HCT116 (cell line): ENCODE measurements at regions not wholly inside any gene's neighbourhood (a gene's known extent, or its start where the extent isn't known, plus 50 kb on each side); places are given as distances from the start of the nearest gene placed in this dataset.

Experiments
- ATAC-seq: fragments of 200-7000 bp; cut with Tn5 transposase; 2 replicates; pipeline ENCODE4 v1.9.1; 2020; ENCODE audit warnings: mild to moderate bottlenecking, moderate library complexity
- BruUV-seq: library from RNA; stranded (reverse); fragments of 400-500 nt; replicated peaks from 2 replicates; lab custom pipeline; 2021; lab: Mats Ljungman, UMichigan
- CTCF ChIA-PET: fragments of 300-600 bp; sonication (Branson Sonifier 250); formaldehyde crosslinking; loops from one replicate; lab custom pipeline; 2021; ENCODE audit warnings: antibody characterized with exemption; lab: Charles Lee
- POLR2A ChIA-PET: fragments of 300-600, 350-600 bp; sonication (Branson Sonifier 250); formaldehyde crosslinking; loops from one replicate; lab custom pipeline; 2021; ENCODE audit warnings: antibody characterized with exemption; lab: Charles Lee
- RAD21 ChIA-PET, 2 experiments: fragments of 300-600 bp; sonication (Branson Sonifier 250); formaldehyde crosslinking; loops; one replicate each; lab custom pipeline; 2023; ENCODE audit warnings: low total read pairs in 2 of 2; ENCODE audit not compliant: uncharacterized antibody in 2 of 2, unreplicated experiment in 2 of 2, low non-redundant PET in 1 of 2; lab: Charles Lee
- DNase-seq: peaks from one replicate; pipeline ENCODE4 v3.0.0-alpha.2; 2010; ENCODE audit warnings: low read depth, low spot score
- H2AFZ ChIP-seq: fragments of 200-600 bp; shearing (Covaris generic), sonication (generic); 2 replicates; pipeline ENCODE4 v1.6.1; 2017; ENCODE audit warnings: low read depth, mixed run types, mixed read lengths, antibody characterized with exemption, low read length; ENCODE audit not compliant: poor library complexity, severe bottlenecking
- H3K27ac ChIP-seq: 2 replicates; pipeline ENCODE4 v1.5.1; 2012; ENCODE audit warnings: low read depth, low read length
- H3K27me3 ChIP-seq: fragments of 200-600 bp; sonication (generic); 2 replicates; pipeline ENCODE4 v1.6.1; 2016; ENCODE audit warnings: mixed run types, low read length, mixed read lengths; ENCODE audit not compliant: insufficient read depth
- H3K36me3 ChIP-seq, 2 experiments: fragments of 200-500 bp in 1 of 2; fragments of 200-600 bp in 1 of 2; sonication (Bioruptor generic) in 1 of 2; sonication (generic) in 1 of 2; 2 replicates each; pipeline versions ENCODE4 v1.5.1 to v1.6.1; 2014 to 2016; ENCODE audit warnings: low read length in 2 of 2, inconsistent platforms in 1 of 2, mixed read lengths in 1 of 2, mixed run types in 1 of 2; ENCODE audit not compliant: insufficient read depth in 2 of 2, control insufficient read depth in 1 of 2
- H3K4me1 ChIP-seq, 2 experiments: fragments of 200-600 bp in 1 of 2; sonication (generic) in 1 of 2; 2 replicates each; pipeline versions ENCODE4 v1.5.1 to v1.6.1; 2012 to 2017; ENCODE audit warnings: low read length in 2 of 2, inconsistent platforms in 1 of 2, mild to moderate bottlenecking in 1 of 2, mixed read lengths in 1 of 2, mixed run types in 1 of 2, moderate library complexity in 1 of 2; ENCODE audit not compliant: insufficient read depth in 2 of 2, control insufficient read depth in 1 of 2
- H3K4me2 ChIP-seq: fragments of 200-600 bp; sonication (generic); 2 replicates; pipeline ENCODE4 v1.6.1; 2017; ENCODE audit warnings: mixed run types, low read length, mixed read lengths
- H3K4me3 ChIP-seq, 2 experiments: fragments of 200-600 bp in 1 of 2; sonication (generic) in 1 of 2; replicated peaks in 1 of 2; 2 replicates each; pipeline ENCODE4 v1.5.1; 2011 to 2016; ENCODE audit warnings: low read length in 2 of 2, control low read depth in 1 of 2, low read depth in 1 of 2, mild to moderate bottlenecking in 1 of 2, mixed read lengths in 1 of 2, mixed run types in 1 of 2
- H3K79me2 ChIP-seq: fragments of 200-600 bp; sonication (generic); 2 replicates; pipeline ENCODE4 v1.6.1; 2017; ENCODE audit warnings: mild to moderate bottlenecking, mixed run types, low read length, moderate library complexity, mixed read lengths; ENCODE audit not compliant: insufficient read depth
- H3K9ac ChIP-seq: fragments of 200-600 bp; sonication (generic); 2 replicates; pipeline ENCODE4 v1.6.1; 2016; ENCODE audit warnings: low read length, mixed read lengths
- H3K9me2 ChIP-seq: fragments of 200-600 bp; sonication (generic), shearing (Covaris generic); 2 replicates; pipeline ENCODE4 v1.6.1; 2017; ENCODE audit warnings: mixed run types, mild to moderate bottlenecking, moderate library complexity; ENCODE audit not compliant: insufficient read depth
- H3K9me3 ChIP-seq, 2 experiments: fragments of 200-500 bp in 1 of 2; fragments of 200-600 bp in 1 of 2; sonication (Bioruptor generic) in 1 of 2; sonication (generic) in 1 of 2; 2 replicates each; pipeline ENCODE4 v1.6.1; 2014 to 2017; ENCODE audit warnings: low read length in 2 of 2, mixed read lengths in 2 of 2, inconsistent platforms in 1 of 2, low read depth in 1 of 2, mild to moderate bottlenecking in 1 of 2, mixed run types in 1 of 2, moderate library complexity in 1 of 2; ENCODE audit not compliant: control insufficient read depth in 1 of 2, insufficient read depth in 1 of 2
- H4K20me1 ChIP-seq: fragments of 200-600 bp; sonication (generic), shearing (Covaris generic); 2 replicates; pipeline ENCODE4 v1.6.1; 2017; ENCODE audit warnings: mixed run types, mild to moderate bottlenecking, moderate library complexity; ENCODE audit not compliant: insufficient read depth
- CEBPB ChIP-seq: IDR thresholded peaks from 2 replicates; pipeline ENCODE4 v1.6.1; 2012; ENCODE audit warnings: low read depth
- EGR1 ChIP-seq: IDR thresholded peaks from 2 replicates; pipeline ENCODE4 v1.6.1; 2012; ENCODE audit warnings: low read depth
- EZH2 ChIP-seq: fragments of 200-600 bp; sonication (generic); IDR thresholded peaks from 2 replicates; pipeline ENCODE4 v1.6.1; 2017; ENCODE audit warnings: antibody characterized with exemption, mixed run types
- EZH2phosphoT487 ChIP-seq: fragments of 200-600 bp; IDR thresholded peaks from 2 replicates; pipeline ENCODE4 v1.6.1; 2018; ENCODE audit warnings: antibody characterized with exemption, borderline replicate concordance
- FOSL1 ChIP-seq: IDR thresholded peaks from 2 replicates; pipeline ENCODE4 v1.6.1; 2012; ENCODE audit warnings: low read depth
- JUND ChIP-seq: IDR thresholded peaks from 2 replicates; pipeline ENCODE4 v1.6.1; 2012
- MAX ChIP-seq: IDR thresholded peaks from 2 replicates; pipeline ENCODE4 v1.6.1; 2012
- POLR2A ChIP-seq: IDR thresholded peaks from 2 replicates; pipeline ENCODE4 v1.7.0; 2011; ENCODE audit warnings: borderline replicate concordance; ENCODE audit not compliant: insufficient read depth, insufficient read length; ENCODE audit errors: extremely low read depth
- POLR2AphosphoS5 ChIP-seq: IDR thresholded peaks from 2 replicates; pipeline ENCODE4 v1.6.1; 2011; ENCODE audit warnings: mild to moderate bottlenecking, low read depth, low read length, moderate library complexity
- RAD21 ChIP-seq: IDR thresholded peaks from 2 replicates; pipeline ENCODE4 v1.6.1; 2012; ENCODE audit warnings: low read depth, mild to moderate bottlenecking
- SP1 ChIP-seq: IDR thresholded peaks from 2 replicates; pipeline ENCODE4 v1.6.1; 2012; ENCODE audit warnings: low read depth
- SRF ChIP-seq: IDR thresholded peaks from 2 replicates; pipeline ENCODE4 v1.6.1; 2012; ENCODE audit warnings: low read depth
- YY1 ChIP-seq: IDR thresholded peaks from 2 replicates; pipeline ENCODE4 v1.6.1; 2011; ENCODE audit warnings: low read length, low read depth, moderate library complexity, mild to moderate bottlenecking; ENCODE audit not compliant: insufficient replicate concordance; ENCODE audit errors: extremely low read depth
- ZFX ChIP-seq: fragments of 450-650 bp; IDR thresholded peaks from 2 replicates; pipeline ENCODE4 v1.6.1; 2017
- intact Hi-C: fragments of 100-400 bp; cut with micrococcal nuclease; formaldehyde crosslinking; loops from 2 replicates; pipeline ENCODE4 v1.10.0; 2022
- TF ChIP-seq, protein P1 (sequence below), 3 experiments: fragments of 200-600 bp in 1 of 3; sonication (generic) in 1 of 3; IDR thresholded peaks in 2 of 3; conservative IDR thresholded peaks in 1 of 3; 2 replicates each; pipeline ENCODE4 v1.5.1; 2012 to 2017; ENCODE audit warnings: low read depth in 2 of 3, low read length in 2 of 3, antibody characterized with exemption in 1 of 3, borderline replicate concordance in 1 of 3, control low read depth in 1 of 3, mild to moderate bottlenecking in 1 of 3, mixed read lengths in 1 of 3, mixed run types in 1 of 3, moderate library complexity in 1 of 3; ENCODE audit not compliant: insufficient read depth in 1 of 3
- TF ChIP-seq, protein P2 (sequence below): IDR thresholded peaks from 2 replicates; pipeline ENCODE4 v1.6.1; 2011; ENCODE audit warnings: mild to moderate bottlenecking, low read length, moderate library complexity; ENCODE audit not compliant: insufficient replicate concordance; ENCODE audit errors: extremely low read depth
- TF ChIP-seq, protein P3 (sequence below): IDR thresholded peaks from 2 replicates; pipeline ENCODE4 v1.6.1; 2012

GRCh38 chr18:37721544-37722522, 156.2 kb upstream of the CELF4 start:
- Histone ChIP-seq H3K27me3 (0 out of 2 replicates have a peak, but pooled peaks cover 3% of the 10 kb centered on the region), H3K79me2 (no peaks in the 10 kb centered on the region), H3K4me1 (no peaks in the 10 kb centered on the region), H3K36me3 (no peaks in the 10 kb centered on the region), H3K9me3 (no peaks in the 10 kb centered on the region), H3K4me2 (no peak overlapping the region), H3K9ac (no peak overlapping the region), H2AFZ (no peak overlapping the region), H3K27ac (no peak overlapping the region), H4K20me1 (no peaks in the 10 kb centered on the region; the same call in 1 of the 2 replicates), H3K4me3 (no peak overlapping the region), H3K9me2 (no peaks in the 10 kb centered on the region)
- RAD21 ChIA-PET = no interaction called here
- POLR2A ChIA-PET = no interaction called here
- DNase-seq = no peak
- no peak for TF ChIP-seq POLR2A
- TF ChIP-seq, protein P1, sequence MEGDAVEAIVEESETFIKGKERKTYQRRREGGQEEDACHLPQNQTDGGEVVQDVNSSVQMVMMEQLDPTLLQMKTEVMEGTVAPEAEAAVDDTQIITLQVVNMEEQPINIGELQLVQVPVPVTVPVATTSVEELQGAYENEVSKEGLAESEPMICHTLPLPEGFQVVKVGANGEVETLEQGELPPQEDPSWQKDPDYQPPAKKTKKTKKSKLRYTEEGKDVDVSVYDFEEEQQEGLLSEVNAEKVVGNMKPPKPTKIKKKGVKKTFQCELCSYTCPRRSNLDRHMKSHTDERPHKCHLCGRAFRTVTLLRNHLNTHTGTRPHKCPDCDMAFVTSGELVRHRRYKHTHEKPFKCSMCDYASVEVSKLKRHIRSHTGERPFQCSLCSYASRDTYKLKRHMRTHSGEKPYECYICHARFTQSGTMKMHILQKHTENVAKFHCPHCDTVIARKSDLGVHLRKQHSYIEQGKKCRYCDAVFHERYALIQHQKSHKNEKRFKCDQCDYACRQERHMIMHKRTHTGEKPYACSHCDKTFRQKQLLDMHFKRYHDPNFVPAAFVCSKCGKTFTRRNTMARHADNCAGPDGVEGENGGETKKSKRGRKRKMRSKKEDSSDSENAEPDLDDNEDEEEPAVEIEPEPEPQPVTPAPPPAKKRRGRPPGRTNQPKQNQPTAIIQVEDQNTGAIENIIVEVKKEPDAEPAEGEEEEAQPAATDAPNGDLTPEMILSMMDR (IDR thresholded peaks at IDR 0.05 in 2 of 3, conservative IDR thresholded peaks at IDR 0.05 in 1 of 3; ENCODE audit: borderline replicate concordance in 1 of 3, insufficient read depth in 1 of 3, low read depth in 2 of 3, low read length in 2 of 3) = no peak
- no peak for TF ChIP-seq EGR1
- TF ChIP-seq, protein P2, sequence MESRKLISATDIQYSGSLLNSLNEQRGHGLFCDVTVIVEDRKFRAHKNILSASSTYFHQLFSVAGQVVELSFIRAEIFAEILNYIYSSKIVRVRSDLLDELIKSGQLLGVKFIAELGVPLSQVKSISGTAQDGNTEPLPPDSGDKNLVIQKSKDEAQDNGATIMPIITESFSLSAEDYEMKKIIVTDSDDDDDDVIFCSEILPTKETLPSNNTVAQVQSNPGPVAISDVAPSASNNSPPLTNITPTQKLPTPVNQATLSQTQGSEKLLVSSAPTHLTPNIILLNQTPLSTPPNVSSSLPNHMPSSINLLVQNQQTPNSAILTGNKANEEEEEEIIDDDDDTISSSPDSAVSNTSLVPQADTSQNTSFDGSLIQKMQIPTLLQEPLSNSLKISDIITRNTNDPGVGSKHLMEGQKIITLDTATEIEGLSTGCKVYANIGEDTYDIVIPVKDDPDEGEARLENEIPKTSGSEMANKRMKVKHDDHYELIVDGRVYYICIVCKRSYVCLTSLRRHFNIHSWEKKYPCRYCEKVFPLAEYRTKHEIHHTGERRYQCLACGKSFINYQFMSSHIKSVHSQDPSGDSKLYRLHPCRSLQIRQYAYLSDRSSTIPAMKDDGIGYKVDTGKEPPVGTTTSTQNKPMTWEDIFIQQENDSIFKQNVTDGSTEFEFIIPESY = no peak
- TF ChIP-seq SRF = no peak
- TF ChIP-seq SP1 = no peak
- TF ChIP-seq POLR2AphosphoS5 = no peak
- no peak for TF ChIP-seq EZH2
- no peak for TF ChIP-seq MAX
- no peak for TF ChIP-seq JUND
- TF ChIP-seq YY1 = no peak
- TF ChIP-seq ZFX = no peak
- TF ChIP-seq, protein P3, sequence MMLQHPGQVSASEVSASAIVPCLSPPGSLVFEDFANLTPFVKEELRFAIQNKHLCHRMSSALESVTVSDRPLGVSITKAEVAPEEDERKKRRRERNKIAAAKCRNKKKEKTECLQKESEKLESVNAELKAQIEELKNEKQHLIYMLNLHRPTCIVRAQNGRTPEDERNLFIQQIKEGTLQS = no peak
- TF ChIP-seq RAD21 = no peak
- TF ChIP-seq FOSL1 = no peak
- no peak for TF ChIP-seq EZH2phosphoT487
- no peak for TF ChIP-seq CEBPB
- no peak for ATAC-seq
- no TSS peak for BruUV-seq
- CTCF ChIA-PET = no interaction called here
- intact Hi-C loops = no loop called here
